GM12891 (cell line): ENCODE measurements at regions not wholly inside any gene's neighbourhood (a gene's known extent, or its start where the extent isn't known, plus 50 kb on each side); places are given as distances from the start of the nearest gene placed in this dataset.
"Not testable (repeated sequence)": the region's sequence is repeated elsewhere in the genome, so short reads cannot be mapped to it uniquely, and the experiment has no call there.

Source experiments
- PAX5 ChIP-seq: IDR thresholded peaks from 2 replicates; pipeline ENCODE4 v1.6.1; 2011; ENCODE audit warnings: low read length, moderate library complexity, mild to moderate bottlenecking; ENCODE audit not compliant: insufficient read depth, severe bottlenecking
- POLR2A ChIP-seq: IDR thresholded peaks from 2 replicates; pipeline ENCODE4 v1.6.1; 2011; ENCODE audit warnings: low read depth, low read length, control low read depth
- POLR2AphosphoS5 ChIP-seq: IDR thresholded peaks from 2 replicates; pipeline ENCODE4 v1.6.1; 2011; ENCODE audit warnings: low read depth, low read length, control low read depth
- POU2F2 ChIP-seq: IDR thresholded peaks from 2 replicates; pipeline ENCODE4 v1.6.1; 2011; ENCODE audit warnings: low read depth, mild to moderate bottlenecking, control low read depth, low read length, moderate library complexity
- SPI1 ChIP-seq: IDR thresholded peaks from 2 replicates; pipeline ENCODE4 v1.6.1; 2011; ENCODE audit warnings: low read depth, low read length, control low read depth
- TAF1 ChIP-seq: IDR thresholded peaks from 2 replicates; pipeline ENCODE4 v1.6.1; 2011; ENCODE audit warnings: low read depth, low read length, control low read depth

DNA sequence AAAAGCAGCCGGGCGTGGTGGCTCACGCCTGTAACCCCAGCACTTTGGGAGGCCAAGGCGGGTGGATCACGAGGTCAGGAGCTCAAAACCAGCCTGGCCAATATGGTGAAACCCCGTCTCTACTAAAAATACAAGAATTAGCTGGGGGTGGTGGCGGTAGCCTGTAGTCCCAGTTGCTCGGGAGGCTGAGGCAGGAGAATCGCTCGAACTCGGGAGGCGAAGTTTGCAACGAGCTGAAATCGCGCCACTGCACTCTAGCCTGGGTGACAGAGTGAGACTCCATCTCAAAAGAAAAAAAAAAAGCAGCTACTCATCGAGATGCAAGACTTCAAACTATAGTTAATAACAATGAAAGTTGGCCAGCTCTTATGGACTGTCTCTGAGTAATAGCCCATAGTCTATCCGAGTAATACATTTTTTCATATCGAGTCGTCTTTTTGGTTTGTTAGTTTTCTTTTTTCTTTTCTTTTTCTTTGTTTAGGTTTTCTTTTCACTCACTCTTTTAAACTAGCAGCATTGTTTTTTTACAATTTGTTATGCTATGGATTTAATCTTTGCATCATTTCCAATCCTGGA lies 58.4 kb upstream of the PRR5 start:
- not testable (repeated sequence) for TF ChIP-seq POLR2A, TAF1, PAX5, POLR2AphosphoS5, POU2F2, SPI1
